GM18861 (cell line): ENCODE measurements at regions not wholly inside any gene's neighbourhood (a gene's known extent, or its start where the extent isn't known, plus 50 kb on each side); places are given as distances from the start of the nearest gene placed in this dataset.

Experiments used
- ATAC-seq: cut with Tn5 transposase; IDR thresholded peaks from one replicate; pipeline ENCODE4 v1.9.1; 2021; ENCODE audit not compliant: unreplicated experiment

DNA sequence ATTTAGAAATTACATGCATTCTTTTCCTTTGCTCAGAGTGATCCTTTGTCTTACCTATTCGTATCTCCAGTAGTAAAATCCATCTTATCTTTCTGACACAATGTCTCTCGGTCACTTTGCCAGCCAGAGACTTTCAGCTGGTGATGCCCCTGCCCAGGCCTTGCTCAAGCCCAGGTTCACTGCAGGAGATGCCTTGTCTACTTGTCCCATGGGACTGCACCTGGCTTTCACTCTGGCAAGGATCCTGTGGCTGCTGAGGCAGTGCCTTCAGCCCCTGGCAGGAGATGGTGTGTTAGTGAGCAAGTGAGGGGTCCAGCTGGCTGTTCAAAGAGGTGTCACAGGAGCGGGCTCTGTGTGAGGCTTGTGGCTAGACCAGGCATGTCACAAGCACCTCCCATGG is 1268.9 kb downstream of the OTOL1 start:
- ATAC-seq = no peak

DNA sequence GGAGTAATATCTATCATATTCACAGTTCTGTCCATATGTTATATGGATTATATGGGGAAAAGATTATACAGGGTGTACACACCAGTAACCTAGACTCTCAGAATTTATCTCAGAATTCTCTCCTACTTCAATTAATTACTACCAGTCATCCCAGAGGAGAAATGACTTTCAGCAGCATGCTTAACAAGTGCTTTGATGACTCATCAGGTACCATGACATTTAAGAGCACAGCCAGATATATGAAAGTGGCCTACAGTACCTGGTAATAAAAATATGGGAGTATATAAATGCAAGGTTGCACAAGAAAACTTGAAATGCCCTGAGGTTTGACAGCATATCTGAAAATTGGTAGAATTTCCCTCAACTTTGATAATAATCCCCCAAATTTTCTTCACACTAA is 1273.0 kb downstream of the OTOL1 start:
- no peak for ATAC-seq

DNA sequence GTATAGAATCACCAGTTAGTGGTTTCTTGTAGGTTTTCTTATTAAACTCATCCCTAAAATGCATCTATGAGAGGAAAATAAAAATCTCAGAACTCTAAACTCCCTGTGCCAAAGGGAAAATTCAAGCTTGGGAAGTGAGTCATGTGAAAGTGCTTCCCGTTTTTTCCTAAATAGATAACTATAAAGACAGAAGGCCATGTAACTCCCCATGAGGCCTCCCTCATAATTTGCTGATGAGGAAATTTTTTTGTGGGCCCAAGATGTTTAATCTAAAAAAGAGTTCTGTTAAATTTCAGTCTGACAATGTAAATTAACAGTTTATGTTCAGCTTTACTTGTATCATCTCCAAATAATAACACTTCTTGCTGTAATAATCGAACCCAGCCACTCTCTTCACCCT is 1273.9 kb downstream of the OTOL1 start:
- ATAC-seq = no peak

DNA sequence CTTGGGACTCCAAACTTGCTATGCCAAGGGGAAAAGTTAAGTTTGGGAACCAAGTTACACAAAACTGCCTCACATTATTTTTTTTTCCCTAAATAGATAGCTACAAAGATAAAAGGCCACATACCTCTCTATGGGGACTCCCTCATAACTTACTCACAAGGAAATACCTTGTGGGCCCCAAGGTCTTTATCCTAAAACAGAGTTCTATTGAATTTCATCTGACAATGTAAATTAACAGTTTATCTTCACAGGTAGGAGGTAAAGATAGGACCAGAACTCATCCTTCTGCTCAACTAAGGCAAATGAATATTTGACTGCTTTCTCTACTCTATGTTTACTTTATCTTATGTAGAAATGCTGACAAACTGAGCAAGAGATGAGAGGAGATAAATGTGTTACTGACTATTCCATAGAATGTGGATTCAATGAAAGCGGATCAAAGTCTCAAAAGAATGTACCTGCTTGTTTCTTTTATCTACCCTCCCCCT is 1278.0 kb downstream of the OTOL1 start:
- ATAC-seq = no peak

DNA sequence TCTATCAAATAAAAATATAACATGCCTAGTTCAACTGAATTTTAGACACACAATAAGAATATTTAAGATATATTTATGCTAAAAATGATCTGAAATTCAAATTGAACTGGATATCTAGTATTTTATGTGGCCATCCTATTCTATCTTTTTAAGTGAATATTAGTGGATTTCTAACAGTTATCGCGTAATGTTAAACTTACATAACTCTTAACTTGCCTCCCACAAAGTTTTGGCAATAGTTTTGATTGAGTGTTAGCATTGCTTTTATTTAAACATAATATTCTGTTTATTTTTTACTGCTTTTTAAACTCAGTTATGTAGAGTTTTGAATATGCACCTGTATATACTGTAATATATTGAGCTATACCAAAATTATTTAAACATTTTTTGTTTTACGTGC is 1279.5 kb downstream of the OTOL1 start:
- no peak for ATAC-seq

DNA sequence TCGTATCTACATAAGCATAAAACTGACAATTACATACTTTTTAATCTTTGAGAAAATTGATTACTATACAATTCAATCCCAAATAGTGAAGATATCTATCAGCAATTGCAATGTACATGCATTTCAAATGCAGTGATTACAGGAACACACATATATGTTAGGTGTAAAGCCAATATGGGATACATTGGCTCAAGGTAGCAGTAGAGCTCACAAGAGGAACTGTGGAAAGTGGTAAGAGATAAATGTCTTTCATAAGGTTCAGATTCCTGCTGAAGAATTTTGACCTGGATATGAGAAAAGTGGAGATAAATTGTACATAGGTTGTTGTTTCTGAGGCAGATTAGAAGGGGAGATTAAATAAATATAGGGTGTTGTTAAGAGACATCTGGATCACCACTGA is 1280.5 kb downstream of the OTOL1 start:
- ATAC-seq = no peak

DNA sequence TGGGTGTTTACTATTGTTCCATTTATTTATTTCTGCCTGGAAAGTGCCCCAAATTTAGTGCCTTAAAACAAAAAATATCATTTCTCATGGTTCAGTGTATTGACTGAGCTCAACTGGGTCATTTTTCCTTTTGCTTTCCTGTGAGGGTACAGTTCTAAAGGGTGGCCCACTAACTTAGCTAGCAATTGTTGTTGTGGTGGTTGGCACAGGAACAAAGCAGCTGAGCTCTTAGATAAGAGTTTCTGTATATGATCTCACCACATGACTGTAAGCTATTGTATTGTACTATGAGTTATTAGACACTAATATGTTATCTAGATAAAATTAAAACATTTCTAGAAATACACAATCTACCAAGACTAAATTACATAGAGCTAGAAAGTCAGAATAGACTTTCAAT is 1283.7 kb downstream of the OTOL1 start:
- ATAC-seq = no peak

DNA sequence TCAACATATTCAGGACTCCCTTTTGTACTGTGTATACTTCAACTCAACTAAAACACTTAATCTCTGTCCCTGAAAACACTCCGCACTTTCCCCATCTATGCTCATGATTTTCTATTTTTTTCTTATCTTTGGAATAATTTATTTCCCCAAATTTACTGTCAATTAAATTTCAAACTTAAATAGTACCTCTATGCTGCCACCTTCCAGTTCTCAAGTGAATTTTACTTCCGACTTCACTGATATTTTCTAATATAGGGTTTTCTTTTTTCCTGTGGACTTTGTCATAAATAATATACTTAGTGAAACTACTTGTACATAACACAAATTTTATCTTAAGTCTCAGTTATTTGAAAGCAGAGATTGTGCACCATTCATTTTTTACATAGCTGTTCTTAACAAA is 1303.3 kb downstream of the OTOL1 start:
- no peak for ATAC-seq

DNA sequence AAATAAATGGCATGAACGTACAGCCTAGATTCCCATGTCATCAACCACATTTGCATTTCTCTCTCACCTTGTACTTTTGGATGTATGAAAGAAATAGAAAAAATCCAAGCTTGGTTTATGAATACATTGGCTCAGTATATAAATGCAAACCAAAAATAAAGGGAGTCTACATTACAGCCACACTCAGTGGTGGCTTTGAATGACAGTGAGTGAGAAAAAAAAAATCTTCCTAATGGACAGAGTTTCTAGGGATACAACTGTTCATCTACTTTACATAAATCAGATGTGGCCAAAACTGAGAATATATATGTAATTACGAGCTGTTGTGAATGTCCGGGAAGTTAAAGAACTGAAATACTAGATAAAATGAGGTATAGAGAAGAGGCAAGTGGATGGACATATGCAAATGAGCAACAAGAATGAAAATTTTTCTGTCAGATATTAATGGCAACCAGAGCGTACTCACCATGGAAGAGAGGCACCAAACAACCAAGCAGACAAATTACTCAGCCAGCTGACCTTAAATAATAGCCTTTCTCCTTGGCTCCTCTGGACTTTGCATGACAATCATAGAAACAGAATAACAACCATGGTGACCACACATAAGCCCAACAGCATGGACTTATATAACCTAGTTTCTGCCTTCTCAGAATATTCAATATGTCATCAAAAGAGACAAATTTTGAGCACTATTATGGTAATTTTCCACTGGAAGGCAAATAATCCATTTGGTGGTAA is 1305.8 kb downstream of the OTOL1 start:
- ATAC-seq = no peak

DNA sequence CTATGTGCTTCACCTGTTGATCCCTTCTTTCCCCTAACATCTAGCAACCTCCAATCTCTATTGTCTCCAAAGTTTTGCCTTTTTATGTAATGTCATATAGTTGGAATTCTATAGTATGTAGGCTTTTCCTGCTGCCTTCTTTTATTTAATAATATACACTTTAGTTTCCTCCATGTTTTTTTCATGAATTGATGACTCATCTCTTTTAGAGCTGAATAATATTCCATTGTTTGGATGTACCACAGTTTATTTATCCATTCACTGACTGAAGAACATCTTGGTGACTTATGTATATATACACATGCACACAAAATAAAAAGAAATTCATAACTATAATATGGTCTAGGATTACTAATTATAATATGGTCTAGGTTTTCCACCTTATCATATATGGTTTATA is 1314.2 kb downstream of the OTOL1 start:
- ATAC-seq = no peak

DNA sequence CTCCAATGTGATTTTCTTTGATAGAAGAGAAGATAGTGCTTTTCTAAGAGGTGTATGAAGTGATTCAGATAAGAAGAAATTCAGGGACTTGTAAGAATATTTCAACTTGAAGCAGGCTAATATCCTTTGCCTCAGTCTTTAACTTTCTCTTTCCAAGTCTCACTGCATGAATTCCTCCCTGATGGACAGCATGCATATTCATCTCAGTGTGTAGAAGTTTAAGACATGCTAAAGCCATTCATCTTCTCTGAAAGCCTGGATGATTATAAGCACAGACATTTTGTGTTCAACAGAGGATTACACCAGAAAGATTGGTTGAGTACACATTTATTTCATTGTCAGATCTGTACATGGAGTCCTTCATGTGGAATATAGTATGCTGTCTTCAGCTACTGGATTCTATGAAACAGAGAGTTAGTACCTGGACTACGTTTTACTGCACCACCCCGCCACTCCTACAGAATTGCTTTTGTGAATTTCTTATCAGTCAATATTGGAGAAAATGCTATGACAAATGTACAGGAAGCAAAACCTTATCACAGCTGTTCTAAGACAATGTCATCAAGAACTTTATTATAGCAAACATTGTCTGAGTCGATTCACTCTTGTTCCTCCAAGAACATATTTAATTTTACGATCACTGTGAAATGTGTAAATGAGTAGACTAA is 1346.1 kb downstream of the OTOL1 start:
- ATAC-seq = no peak

DNA sequence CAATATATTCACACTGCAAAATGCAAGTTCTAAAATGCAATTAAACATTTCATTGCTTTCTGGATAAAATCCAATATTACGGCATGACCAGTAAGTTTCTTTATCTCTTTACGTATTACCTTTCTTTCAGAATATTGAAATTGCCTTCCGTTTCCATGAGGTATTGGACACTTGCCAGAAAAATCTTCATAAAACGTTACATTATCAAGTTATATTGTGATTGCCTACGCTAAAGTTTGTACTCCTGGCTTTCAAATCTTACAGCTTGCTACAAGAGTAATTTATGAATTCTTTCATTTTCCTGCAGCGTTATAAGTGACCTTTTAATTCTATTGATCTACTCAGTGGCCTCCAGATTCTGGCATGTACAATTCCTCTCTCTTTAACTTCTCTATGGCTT is 1349.3 kb downstream of the OTOL1 start:
- ATAC-seq = no peak

DNA sequence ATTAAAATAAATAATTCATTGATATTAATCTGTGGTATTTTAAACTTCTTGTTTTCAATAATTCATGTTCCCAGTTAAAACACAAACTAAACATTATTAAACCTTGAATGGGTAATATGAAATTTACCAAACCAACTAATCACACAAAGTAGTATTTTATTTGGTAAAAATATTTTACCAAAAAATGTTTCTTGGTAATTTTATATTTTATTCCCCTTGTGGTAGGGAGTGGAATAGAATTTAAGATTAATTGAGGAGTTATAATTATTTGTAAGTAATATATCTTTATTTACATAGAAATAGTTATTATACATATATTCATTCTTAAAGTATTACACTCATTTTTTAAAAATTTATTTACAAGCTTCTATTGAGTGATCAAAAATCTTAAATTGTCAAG is 1350.9 kb downstream of the OTOL1 start:
- no peak for ATAC-seq

DNA sequence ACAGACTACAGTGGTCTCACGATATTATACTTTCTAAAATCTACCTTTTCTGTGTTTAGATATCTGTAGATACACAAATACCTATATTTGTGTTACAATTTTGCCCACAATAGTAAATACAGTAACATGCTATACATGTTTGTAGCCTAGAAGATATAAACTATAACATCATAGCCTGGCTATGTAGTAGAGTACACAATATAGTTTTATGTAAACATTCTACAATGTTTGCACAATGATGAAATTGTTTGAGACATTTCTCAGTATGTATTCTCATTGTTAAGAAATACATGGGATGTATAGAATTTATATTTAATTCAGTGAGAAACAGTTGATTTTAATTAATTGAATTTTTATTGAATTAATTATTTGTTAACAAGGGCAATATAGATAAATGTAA is 1367.0 kb downstream of the OTOL1 start:
- ATAC-seq = no peak

DNA sequence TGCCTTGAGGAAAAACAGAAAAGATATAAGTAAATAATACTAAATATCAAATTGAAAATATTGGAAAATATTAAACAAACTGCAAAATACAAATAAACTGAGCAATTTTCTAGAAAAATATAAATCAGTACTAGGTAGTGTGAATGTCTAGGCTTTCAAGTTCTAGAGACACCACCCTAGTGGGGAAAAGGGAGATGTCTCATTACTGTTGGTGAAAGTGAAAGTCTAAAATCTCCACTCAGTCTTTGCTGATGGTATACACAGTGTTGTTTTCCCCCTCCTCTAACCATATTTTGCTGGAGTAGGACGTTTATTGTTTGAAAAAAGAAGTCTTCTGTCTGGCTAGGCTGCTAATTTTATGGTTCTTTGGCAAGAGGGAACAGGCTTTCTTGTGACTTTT is 1368.9 kb downstream of the OTOL1 start:
- no peak for ATAC-seq

DNA sequence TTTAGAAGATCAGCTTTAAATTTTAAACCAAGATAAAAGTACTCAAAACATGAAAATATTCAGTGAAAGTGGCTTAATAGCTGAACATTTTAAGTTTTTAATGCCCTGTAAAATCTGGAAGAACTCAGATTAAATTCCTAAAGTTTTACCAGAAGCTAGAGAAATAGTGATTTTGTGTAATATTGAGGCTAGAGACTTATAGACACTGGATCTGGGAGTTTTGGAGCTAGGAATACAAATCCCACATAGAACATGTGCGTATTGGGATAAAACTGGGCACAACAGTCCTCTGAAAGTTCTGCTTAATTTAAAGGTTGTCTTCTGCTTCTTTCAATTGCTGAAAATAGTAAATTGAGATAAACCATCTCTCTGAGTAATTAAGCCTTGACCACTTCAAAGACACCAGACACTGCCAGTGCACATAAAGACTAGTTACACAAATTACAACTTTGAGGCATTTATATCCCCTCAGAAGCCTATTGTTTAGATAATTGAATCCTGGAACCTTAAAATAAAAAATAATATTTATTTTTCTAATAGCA is 1382.5 kb downstream of the OTOL1 start:
- ATAC-seq = no peak

DNA sequence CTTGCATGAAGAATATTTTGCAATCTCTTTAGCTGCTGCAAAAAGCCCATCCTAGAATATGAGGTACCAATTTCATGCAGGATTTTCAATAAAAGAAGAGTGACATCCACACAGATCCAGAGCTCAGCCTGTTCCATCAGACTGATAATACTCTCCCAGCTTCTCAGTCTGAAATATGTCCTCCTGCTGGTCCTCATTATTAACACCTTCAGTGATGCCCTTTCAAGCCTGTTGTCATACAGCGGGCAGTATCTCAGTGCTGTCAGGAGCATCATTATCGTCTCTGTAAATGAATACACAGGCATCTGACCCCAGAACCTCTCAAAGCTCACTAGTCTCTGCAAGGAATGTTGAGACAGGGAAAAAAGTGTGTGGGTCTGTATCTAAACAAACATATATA is 1387.8 kb downstream of the OTOL1 start:
- ATAC-seq = no peak

DNA sequence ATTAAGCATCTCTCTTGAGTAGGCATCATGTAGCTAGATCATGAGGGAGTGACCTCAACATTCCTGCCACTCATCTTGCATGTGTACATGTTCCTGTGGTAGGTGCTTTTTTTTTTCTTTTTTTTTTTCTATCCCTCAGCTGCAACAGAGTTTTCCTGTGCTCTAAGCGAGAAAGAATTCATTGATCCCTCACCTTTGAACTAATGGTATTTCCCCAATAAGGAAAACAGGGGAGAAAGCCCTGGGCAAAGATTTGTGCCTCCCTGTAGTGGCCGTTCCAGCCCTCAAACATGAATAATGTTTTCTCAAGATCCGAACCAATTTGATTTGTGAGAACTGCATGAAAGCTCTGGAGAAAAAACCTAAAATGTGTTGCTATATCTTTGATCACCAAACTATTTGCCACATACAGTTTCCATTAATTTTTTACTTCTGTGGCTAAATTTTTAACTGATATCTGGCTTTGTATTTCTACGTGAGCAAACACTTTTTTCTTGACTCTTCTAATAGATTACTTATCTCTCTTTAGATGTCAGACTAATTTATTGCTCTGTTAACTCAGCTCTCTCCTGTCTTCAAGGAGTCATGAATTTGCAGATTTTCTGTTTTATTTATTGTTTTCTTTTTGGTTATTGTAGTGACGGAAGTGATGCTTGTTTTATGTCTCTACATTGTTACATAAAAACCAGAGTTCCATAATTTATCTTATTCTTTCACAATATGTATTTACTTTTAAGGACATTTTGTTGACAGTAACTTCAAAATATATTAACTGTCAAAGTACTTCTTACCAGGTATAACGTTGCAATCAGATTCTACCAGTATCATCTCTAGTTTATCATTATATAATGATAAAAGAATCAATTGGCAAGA is 1396.5 kb downstream of the OTOL1 start:
- ATAC-seq = no peak

DNA sequence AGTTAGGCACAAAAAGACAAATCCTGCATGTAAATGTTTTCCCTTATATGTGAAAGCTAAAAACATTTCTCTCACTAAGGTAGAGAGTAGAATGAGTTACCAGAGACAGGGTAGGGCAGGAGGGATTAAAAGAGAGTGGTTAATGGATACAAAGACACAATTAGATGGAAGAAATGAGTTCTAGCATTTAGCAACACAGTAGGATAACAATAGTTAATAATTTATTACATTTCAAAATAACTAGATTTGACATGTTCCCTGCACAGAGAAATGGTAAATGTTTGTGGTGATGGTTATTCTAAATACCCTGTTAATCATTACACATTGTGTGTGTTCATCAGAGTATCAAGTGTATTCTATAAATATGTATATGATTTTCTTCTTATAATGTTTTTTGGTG is 1400.7 kb downstream of the OTOL1 start:
- ATAC-seq = no peak

DNA sequence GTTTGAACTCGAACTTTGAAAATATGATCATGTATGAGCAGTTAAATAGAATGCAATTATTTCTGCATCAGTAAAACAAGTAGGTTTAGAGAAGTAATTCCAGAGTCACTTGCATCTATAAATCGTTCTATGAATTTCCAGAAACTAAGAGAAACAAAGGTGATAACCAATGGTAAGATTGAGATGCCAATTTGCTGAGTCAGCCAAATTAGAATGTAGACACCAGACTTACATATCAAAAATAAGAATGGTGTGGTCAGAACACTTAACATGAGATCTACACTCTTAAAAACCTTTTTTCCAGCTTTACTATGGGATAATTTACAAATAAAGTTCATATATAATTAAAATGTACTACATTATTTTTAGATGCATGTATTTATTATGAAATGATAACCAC is 1435.9 kb downstream of the OTOL1 start:
- ATAC-seq = no peak

DNA sequence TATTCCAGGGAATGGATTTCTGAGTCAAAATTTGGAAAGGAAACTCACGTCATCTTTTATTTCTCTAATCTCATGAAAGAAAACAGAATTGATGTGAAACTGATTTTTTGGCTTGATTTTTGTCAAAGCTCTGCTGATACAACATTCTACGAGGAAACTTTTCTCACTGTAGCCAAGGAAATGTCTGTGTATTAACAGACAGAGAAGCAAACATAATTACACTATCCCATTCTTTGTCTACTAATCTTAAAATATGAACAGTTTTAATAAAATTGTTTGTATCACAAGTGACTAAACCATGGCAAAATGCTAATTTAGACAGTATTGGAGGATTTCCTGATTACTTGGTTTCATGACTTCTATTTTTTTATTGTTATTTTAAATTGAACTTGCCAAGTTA is 1437.0 kb downstream of the OTOL1 start:
- ATAC-seq = no peak

DNA sequence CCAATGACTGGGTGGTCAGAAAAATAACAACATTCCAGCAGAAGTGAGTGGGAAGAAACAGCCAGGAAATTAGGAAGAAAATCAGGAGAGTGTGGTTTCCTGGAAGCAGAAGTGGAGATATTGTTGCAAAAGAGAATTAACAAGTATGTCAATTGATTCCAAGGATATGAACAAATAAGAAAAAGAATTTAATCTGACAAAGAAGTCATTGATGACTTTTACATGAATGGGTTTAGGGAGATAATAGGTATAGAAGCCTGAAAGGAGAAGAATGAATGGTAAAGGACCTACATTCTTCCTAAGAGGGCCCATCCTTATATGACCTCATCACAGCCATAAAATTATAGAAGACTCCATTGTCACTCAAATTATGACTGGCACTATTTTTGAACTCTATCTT is 1440.1 kb downstream of the OTOL1 start:
- ATAC-seq = no peak
